Keratinocyte (primary cell): ENCODE measurements at regions not wholly inside any gene's neighbourhood (a gene's known extent, or its start where the extent isn't known, plus 50 kb on each side); places are given as distances from the start of the nearest gene placed in this dataset.

ENCODE experiments used
- DNase-seq: peaks from one replicate; pipeline ENCODE4 v3.0.0-alpha.2; 2011; ENCODE audit warnings: low read depth, missing footprints, low spot score
- FAIRE-seq: peaks from 2 replicates; lab custom pipeline; 2011; peaks lifted over from hg19 to GRCh38; lab: Jason Lieb, UNC
- H2AFZ ChIP-seq: 2 replicates; pipeline ENCODE4 v1.6.0; 2012; ENCODE audit warnings: low read length, control low read depth, inconsistent platforms; ENCODE audit not compliant: control insufficient read depth
- H3K27ac ChIP-seq: 2 replicates; pipeline ENCODE4 v1.5.1; 2011; ENCODE audit warnings: low read length; ENCODE audit not compliant: control insufficient read depth, insufficient read depth
- H3K27me3 ChIP-seq: 3 replicates; pipeline ENCODE4 v1.6.0; 2011; ENCODE audit warnings: low read length; ENCODE audit not compliant: control insufficient read depth, insufficient read depth; ENCODE audit errors: extremely low read depth
- H3K36me3 ChIP-seq, 2 experiments: 2 replicates in 1 of 2; 3 replicates in 1 of 2; pipeline ENCODE4 v1.5.1; 2011; ENCODE audit warnings: low read length in 2 of 2, mild to moderate bottlenecking in 1 of 2; ENCODE audit not compliant: control insufficient read depth in 2 of 2, insufficient read depth in 2 of 2; ENCODE audit errors: extremely low read depth in 1 of 2
- H3K4me1 ChIP-seq: 3 replicates; pipeline ENCODE4 v1.5.1; 2011; ENCODE audit warnings: low read length; ENCODE audit not compliant: control insufficient read depth, insufficient read depth; ENCODE audit errors: extremely low read depth
- H3K4me2 ChIP-seq: 3 replicates; pipeline ENCODE4 v1.6.0; 2011; ENCODE audit warnings: low read depth, low read length; ENCODE audit not compliant: control insufficient read depth, insufficient read depth; ENCODE audit errors: extremely low read depth
- H3K4me3 ChIP-seq, 3 experiments: fragments of 200-600 bp in 1 of 3; sonication (generic) in 1 of 3; 2 replicates in 2 of 3; 3 replicates in 1 of 3; pipeline ENCODE4 v1.5.1; 2011 to 2016; ENCODE audit warnings: low read length in 3 of 3, mild to moderate bottlenecking in 3 of 3, control low read depth in 2 of 3, inconsistent platforms in 1 of 3, low read depth in 1 of 3, mixed read lengths in 1 of 3, mixed run types in 1 of 3, moderate library complexity in 1 of 3; ENCODE audit not compliant: control insufficient read depth in 2 of 3, insufficient read depth in 2 of 3; ENCODE audit errors: extremely low read depth in 1 of 3
- H3K79me2 ChIP-seq: 2 replicates; pipeline ENCODE4 v1.6.0; 2012; ENCODE audit warnings: low read length; ENCODE audit not compliant: control insufficient read depth, insufficient read depth
- H3K9ac ChIP-seq: 3 replicates; pipeline ENCODE4 v1.6.0; 2011; ENCODE audit warnings: low read length; ENCODE audit not compliant: control insufficient read depth, insufficient read depth; ENCODE audit errors: extremely low read depth
- H3K9me1 ChIP-seq: 3 replicates; pipeline ENCODE4 v1.6.0; 2011; ENCODE audit warnings: low read length; ENCODE audit not compliant: control insufficient read depth, insufficient read depth; ENCODE audit errors: extremely low read depth
- H3K9me3 ChIP-seq: 2 replicates; pipeline ENCODE4 v1.5.1; 2012; ENCODE audit warnings: low read depth, low read length; ENCODE audit not compliant: control insufficient read depth
- H4K20me1 ChIP-seq: 3 replicates; pipeline ENCODE4 v1.6.0; 2011; ENCODE audit warnings: low read length; ENCODE audit not compliant: control insufficient read depth, insufficient read depth; ENCODE audit errors: extremely low read depth
- EZH2 ChIP-seq: IDR thresholded peaks from one replicate; pipeline ENCODE4 v1.6.1; 2012; ENCODE audit warnings: inconsistent platforms, mild to moderate bottlenecking, low read length, moderate library complexity
- dilution Hi-C: fragments of 300-500 bp; cut with MboI; formaldehyde crosslinking; loops from one replicate; pipeline ENCODE4 v1.7.0; 2020; ENCODE audit warnings: low sequenced_read_pairs; ENCODE audit not compliant: extremely low pct_ligation_motif_present
- TF ChIP-seq, protein P1 (sequence below), 3 experiments: IDR thresholded peaks in 1 of 3; conservative IDR thresholded peaks in 1 of 3; optimal IDR thresholded peaks in 1 of 3; 2 replicates in 2 of 3; 3 replicates in 1 of 3; pipeline versions ENCODE3 to v1.5.1; 2011; ENCODE audit warnings: low read length in 3 of 3, mild to moderate bottlenecking in 3 of 3, moderate library complexity in 2 of 3, control low read depth in 1 of 3, inconsistent platforms in 1 of 3; ENCODE audit not compliant: insufficient read depth in 2 of 3; ENCODE audit errors: extremely low read depth in 1 of 3

GRCh38 chr2:133641942-133642725 lies 73.9 kb upstream of the NCKAP5 start:
- no peaks in the 10 kb centered on the region for H3K9me3 ChIP-seq
- no peak overlapping the region for H3K4me3 ChIP-seq
- DNase-seq (no peak), FAIRE-seq (peak; percentile 48)
- peaks cover 28% of the 10 kb centered on the region for H3K4me1 ChIP-seq
- dilution Hi-C loops: no loop called here
- H3K27me3 ChIP-seq: no peaks in the 10 kb centered on the region
- H3K79me2 ChIP-seq: peaks cover 27% of the 10 kb centered on the region
- no peak overlapping the region for H3K9ac ChIP-seq
- H3K27ac ChIP-seq: peak overlapping the region; percentile 45
- H3K4me2 ChIP-seq: peak overlapping the region; percentile 93
- H3K9me1 ChIP-seq: no peaks in the 10 kb centered on the region
- no peak for TF ChIP-seq EZH2
- TF ChIP-seq, protein P1, sequence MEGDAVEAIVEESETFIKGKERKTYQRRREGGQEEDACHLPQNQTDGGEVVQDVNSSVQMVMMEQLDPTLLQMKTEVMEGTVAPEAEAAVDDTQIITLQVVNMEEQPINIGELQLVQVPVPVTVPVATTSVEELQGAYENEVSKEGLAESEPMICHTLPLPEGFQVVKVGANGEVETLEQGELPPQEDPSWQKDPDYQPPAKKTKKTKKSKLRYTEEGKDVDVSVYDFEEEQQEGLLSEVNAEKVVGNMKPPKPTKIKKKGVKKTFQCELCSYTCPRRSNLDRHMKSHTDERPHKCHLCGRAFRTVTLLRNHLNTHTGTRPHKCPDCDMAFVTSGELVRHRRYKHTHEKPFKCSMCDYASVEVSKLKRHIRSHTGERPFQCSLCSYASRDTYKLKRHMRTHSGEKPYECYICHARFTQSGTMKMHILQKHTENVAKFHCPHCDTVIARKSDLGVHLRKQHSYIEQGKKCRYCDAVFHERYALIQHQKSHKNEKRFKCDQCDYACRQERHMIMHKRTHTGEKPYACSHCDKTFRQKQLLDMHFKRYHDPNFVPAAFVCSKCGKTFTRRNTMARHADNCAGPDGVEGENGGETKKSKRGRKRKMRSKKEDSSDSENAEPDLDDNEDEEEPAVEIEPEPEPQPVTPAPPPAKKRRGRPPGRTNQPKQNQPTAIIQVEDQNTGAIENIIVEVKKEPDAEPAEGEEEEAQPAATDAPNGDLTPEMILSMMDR (optimal IDR thresholded peaks at IDR 0.05 in 1 of 3, IDR thresholded peaks at IDR 0.05 in 1 of 3, conservative IDR thresholded peaks at IDR 0.05 in 1 of 3; ENCODE audit: extremely low read depth in 1 of 3, insufficient read depth in 2 of 3, low read length in 3 of 3): no peak
- H2AFZ ChIP-seq: peak overlapping the region; percentile 14
- H3K36me3 ChIP-seq: no peaks in the 10 kb centered on the region
- H4K20me1 ChIP-seq: no peaks in the 10 kb centered on the region

GRCh38 chr2:133642791-133643191 lies 74.5 kb upstream of the NCKAP5 start:
- dilution Hi-C loops: no loop called here
- H3K36me3 ChIP-seq: no peaks in the 10 kb centered on the region
- TF ChIP-seq EZH2: no peak
- TF ChIP-seq, protein P1 (optimal IDR thresholded peaks at IDR 0.05 in 1 of 3, IDR thresholded peaks at IDR 0.05 in 1 of 3, conservative IDR thresholded peaks at IDR 0.05 in 1 of 3; ENCODE audit: extremely low read depth in 1 of 3, insufficient read depth in 2 of 3, low read length in 3 of 3): no peak
- H3K9ac ChIP-seq: no peak overlapping the region
- DNase-seq (no peak), FAIRE-seq (peak; percentile 23)
- no peak overlapping the region for H2AFZ ChIP-seq
- H3K27me3 ChIP-seq: no peaks in the 10 kb centered on the region
- H3K9me3 ChIP-seq: no peaks in the 10 kb centered on the region
- no peak overlapping the region for H3K4me3 ChIP-seq
- no peak overlapping the region for H3K27ac ChIP-seq
- H4K20me1 ChIP-seq: no peaks in the 10 kb centered on the region
- H3K4me2 ChIP-seq: peak overlapping the region; percentile 93
- H3K4me1 ChIP-seq: peaks cover 28% of the 10 kb centered on the region
- no peaks in the 10 kb centered on the region for H3K9me1 ChIP-seq
- H3K79me2 ChIP-seq: peaks cover 26% of the 10 kb centered on the region
